Left lung (tissue), 4 donors: ENCODE measurements at regions not wholly inside any gene's neighbourhood (a gene's known extent, or its start where the extent isn't known, plus 50 kb on each side); places are given as distances from the start of the nearest gene placed in this dataset.

Experiments
- ATAC-seq: fragments of 200-7000 bp; cut with Tn5 transposase; one replicate; pipeline ENCODE4 v1.9.1; 2020; ENCODE audit warnings: moderate library complexity
- DNase-seq, 4 donors: peaks; one replicate each; pipeline ENCODE4 v3.0.0-alpha.2; 2013 to 2020
- H3K27ac ChIP-seq, 2 donors: fragments of 200-600 bp; sonication (generic) in 1 of 2; one replicate each; pipeline versions ENCODE4 v1.5.0 to v1.8.0; 2020 to 2021
- H3K27me3 ChIP-seq, 2 donors: fragments of 200-600 bp; sonication (generic) in 1 of 2; one replicate each; pipeline versions ENCODE4 v1.5.0 to v1.8.0; 2020 to 2021
- H3K36me3 ChIP-seq, 2 donors: fragments of 200-600 bp; sonication (generic) in 1 of 2; one replicate each; pipeline versions ENCODE4 v1.5.0 to v1.8.0; 2020 to 2021
- H3K4me1 ChIP-seq, 2 donors: fragments of 200-600 bp; one replicate each; pipeline ENCODE4 v1.8.0; 2021
- H3K4me3 ChIP-seq, 2 donors: fragments of 200-600 bp; sonication (generic) in 1 of 2; one replicate each; pipeline versions ENCODE4 v1.5.0 to v1.8.0; 2020 to 2021; ENCODE audit warnings: mild to moderate bottlenecking in 1 of 2
- H3K9me3 ChIP-seq, 2 donors: fragments of 200-600 bp; sonication (generic) in 1 of 2; one replicate each; pipeline versions ENCODE4 v1.5.0 to v1.8.0; 2020 to 2021
- CTCF ChIP-seq, 2 donors: fragments of 200-600 bp; sonication (generic) in 1 of 2; IDR thresholded peaks; one replicate each; pipeline versions ENCODE4 v1.5.0 to v1.8.0; 2021; ENCODE audit warnings: antibody characterized with exemption in 2 of 2
- intact Hi-C, 2 donors: fragments of 100-400 bp; cut with DNase I; formaldehyde crosslinking; loops; one replicate each; pipeline versions ENCODE4 v1.11.2 to v1.14.2; 2022
- donor health status: DM: no; HTN: yes; CAD: no.
- donor health status: DM: no; HTN: no; CAD: no.

- H3K36me3 ChIP-seq, result no peaks in the 10 kb centered on the region
- H3K4me3 ChIP-seq, result no peak overlapping the region
- no peaks in the 10 kb centered on the region for H3K4me1 ChIP-seq
- ATAC-seq, result no peak
- H3K27me3 ChIP-seq, result no peaks in the 10 kb centered on the region
- DNase-seq, result no peak
- intact Hi-C loops, result no loop called here
- H3K9me3 ChIP-seq, result no peaks in the 10 kb centered on the region
- no peak overlapping the region for H3K27ac ChIP-seq
- no peak for TF ChIP-seq CTCF (IDR thresholded peaks at IDR 0.05)
Measured at GRCh38 chr9:105846825-105847224, 152.5 kb downstream of the TMEM38B start.

- no peaks in the 10 kb centered on the region for H3K4me1 ChIP-seq
- intact Hi-C loops, result no loop called here
- H3K4me3 ChIP-seq, result no peak overlapping the region
- DNase-seq, result no peak
- H3K27me3 ChIP-seq, result no peaks in the 10 kb centered on the region
- no peak for ATAC-seq
- no peak overlapping the region for H3K27ac ChIP-seq
- no peaks in the 10 kb centered on the region for H3K36me3 ChIP-seq
- TF ChIP-seq CTCF (IDR thresholded peaks at IDR 0.05), result no peak
- H3K9me3 ChIP-seq, result peaks cover 0 to 3% of the 10 kb centered on the region in 2 donors
Measured at GRCh38 chr9:105850852-105851500, 156.6 kb downstream of the TMEM38B start.

- H3K36me3 ChIP-seq, result no peaks in the 10 kb centered on the region
- no peak for ATAC-seq
- H3K27ac ChIP-seq, result no peak overlapping the region
- no peaks in the 10 kb centered on the region for H3K4me1 ChIP-seq
- no peaks in the 10 kb centered on the region for H3K27me3 ChIP-seq
- intact Hi-C loops, result no loop called here
- H3K4me3 ChIP-seq, result no peak overlapping the region
- H3K9me3 ChIP-seq, result peaks cover 0 to 3% of the 10 kb centered on the region in 2 donors
- DNase-seq, result no peak
- no peak for TF ChIP-seq CTCF (IDR thresholded peaks at IDR 0.05)
Measured at GRCh38 chr9:105854026-105854782, 159.9 kb downstream of the TMEM38B start.

GRCh38 chr9:105854783-105855724 lies 160.7 kb downstream of the TMEM38B start:
- TF ChIP-seq CTCF (IDR thresholded peaks at IDR 0.05), result no peak
- Histone ChIP-seq H3K4me3 (no peak overlapping the region), H3K4me1 (no peaks in the 10 kb centered on the region), H3K27me3 (no peaks in the 10 kb centered on the region), H3K9me3 (peaks cover 0 to 3% of the 10 kb centered on the region in 2 donors), H3K36me3 (no peaks in the 10 kb centered on the region), H3K27ac (no peak overlapping the region)
- intact Hi-C loops, result no loop called here
- no peak for DNase-seq
- no peak for ATAC-seq

- H3K27me3 ChIP-seq, result no peaks in the 10 kb centered on the region
- no peaks in the 10 kb centered on the region for H3K36me3 ChIP-seq
- DNase-seq (no peak), ATAC-seq (no peak)
- intact Hi-C loops, result no loop called here
- H3K4me3 ChIP-seq, result no peak overlapping the region
- H3K4me1 ChIP-seq, result no peaks in the 10 kb centered on the region
- TF ChIP-seq CTCF (IDR thresholded peaks at IDR 0.05), result no peak
- peaks cover 0 to 3% of the 10 kb centered on the region in 2 donors for H3K9me3 ChIP-seq
- no peak overlapping the region for H3K27ac ChIP-seq
Measured at GRCh38 chr9:105855987-105856386, 161.6 kb downstream of the TMEM38B start.
